MM.1S (cell line): ENCODE measurements at regions not wholly inside any gene's neighbourhood (a gene's known extent, or its start where the extent isn't known, plus 50 kb on each side); places are given as distances from the start of the nearest gene placed in this dataset.

Experiments used
- EZH2phosphoT487 ChIP-seq: fragments of 300-600 bp; sonication (generic); IDR thresholded peaks from 2 replicates; pipeline ENCODE4 v1.6.1; 2018; ENCODE audit warnings: antibody characterized with exemption, low read length
- TF ChIP-seq, protein P1 (sequence below): fragments of 300-600 bp; sonication (generic); IDR thresholded peaks from 2 replicates; pipeline ENCODE4 v1.5.1; 2016; ENCODE audit warnings: antibody characterized with exemption, low read length, mixed read lengths

DNA sequence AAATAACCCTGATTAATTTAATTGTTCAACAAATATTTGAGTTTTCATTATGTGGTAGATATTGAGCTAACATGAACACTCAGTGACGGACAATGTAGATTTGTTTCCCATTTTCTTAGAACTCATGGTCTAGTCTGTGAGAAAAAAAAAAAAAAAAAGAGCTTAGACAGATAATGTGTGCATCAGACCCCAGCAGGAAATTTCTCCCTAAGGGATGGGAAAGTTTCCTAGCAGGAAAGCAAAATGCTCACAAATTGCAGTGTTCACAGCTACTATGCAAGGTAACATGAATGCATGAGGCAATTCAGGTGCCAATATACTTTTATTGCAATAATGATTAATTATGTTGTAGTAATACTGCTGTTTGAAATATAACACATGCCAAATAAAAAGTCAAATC lies 843.2 kb upstream of the SLIT2 start:
- TF ChIP-seq, protein P1, sequence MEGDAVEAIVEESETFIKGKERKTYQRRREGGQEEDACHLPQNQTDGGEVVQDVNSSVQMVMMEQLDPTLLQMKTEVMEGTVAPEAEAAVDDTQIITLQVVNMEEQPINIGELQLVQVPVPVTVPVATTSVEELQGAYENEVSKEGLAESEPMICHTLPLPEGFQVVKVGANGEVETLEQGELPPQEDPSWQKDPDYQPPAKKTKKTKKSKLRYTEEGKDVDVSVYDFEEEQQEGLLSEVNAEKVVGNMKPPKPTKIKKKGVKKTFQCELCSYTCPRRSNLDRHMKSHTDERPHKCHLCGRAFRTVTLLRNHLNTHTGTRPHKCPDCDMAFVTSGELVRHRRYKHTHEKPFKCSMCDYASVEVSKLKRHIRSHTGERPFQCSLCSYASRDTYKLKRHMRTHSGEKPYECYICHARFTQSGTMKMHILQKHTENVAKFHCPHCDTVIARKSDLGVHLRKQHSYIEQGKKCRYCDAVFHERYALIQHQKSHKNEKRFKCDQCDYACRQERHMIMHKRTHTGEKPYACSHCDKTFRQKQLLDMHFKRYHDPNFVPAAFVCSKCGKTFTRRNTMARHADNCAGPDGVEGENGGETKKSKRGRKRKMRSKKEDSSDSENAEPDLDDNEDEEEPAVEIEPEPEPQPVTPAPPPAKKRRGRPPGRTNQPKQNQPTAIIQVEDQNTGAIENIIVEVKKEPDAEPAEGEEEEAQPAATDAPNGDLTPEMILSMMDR: no peak
- TF ChIP-seq EZH2phosphoT487: no peak
